Endothelial cell of umbilical vein (primary cell): ENCODE measurements at regions not wholly inside any gene's neighbourhood (a gene's known extent, or its start where the extent isn't known, plus 50 kb on each side); places are given as distances from the start of the nearest gene placed in this dataset.

ENCODE experiments used
- EZH2 ChIP-seq: IDR thresholded peaks from 2 replicates; pipeline ENCODE4 v1.6.1; 2012; ENCODE audit warnings: borderline replicate concordance, low read depth, mild to moderate bottlenecking, moderate library complexity, low read length, inconsistent platforms; ENCODE audit not compliant: severe bottlenecking
- FOS ChIP-seq: IDR thresholded peaks from 2 replicates; pipeline ENCODE4 v1.6.1; 2011; ENCODE audit warnings: mild to moderate bottlenecking, low read length, moderate library complexity, borderline replicate concordance; ENCODE audit not compliant: insufficient read depth
- GATA2 ChIP-seq: IDR thresholded peaks from 2 replicates; pipeline ENCODE4 v1.7.0; 2011; ENCODE audit warnings: low read depth, mild to moderate bottlenecking, moderate library complexity, mixed read lengths, low read length; ENCODE audit not compliant: insufficient read length, insufficient read depth
- MAX ChIP-seq: IDR thresholded peaks from 2 replicates; pipeline ENCODE4 v1.6.1; 2011; ENCODE audit not compliant: insufficient read depth, insufficient read length
- MYC ChIP-seq: IDR thresholded peaks from one replicate; pipeline ENCODE4 v1.6.1; 2011; ENCODE audit warnings: mild to moderate bottlenecking, low read depth, low read length
- POLR2A ChIP-seq: IDR thresholded peaks from 2 replicates; pipeline ENCODE4 v1.6.1; 2012; ENCODE audit warnings: low read depth, mild to moderate bottlenecking, control low read depth, low read length
- POLR2AphosphoS5 ChIP-seq: IDR thresholded peaks from 2 replicates; pipeline ENCODE4 v1.6.1; 2012; ENCODE audit warnings: low read depth, mild to moderate bottlenecking, control low read depth, low read length, moderate library complexity; ENCODE audit not compliant: insufficient read depth
- TF ChIP-seq, protein P1 (sequence below), 2 donors: IDR thresholded peaks; 1 replicate in 1 of 2; 2 replicates in 1 of 2; pipeline ENCODE4 v1.5.1; 2011; ENCODE audit warnings: low read length in 2 of 2, mild to moderate bottlenecking in 2 of 2, moderate library complexity in 2 of 2, control low read depth in 1 of 2, inconsistent platforms in 1 of 2, low read depth in 1 of 2; ENCODE audit not compliant: insufficient read depth in 1 of 2; ENCODE audit errors: extremely low read depth in 1 of 2

GRCh38 chr1:70915258-70916033, 132.2 kb downstream of the PTGER3 start:
- TF ChIP-seq, protein P1, sequence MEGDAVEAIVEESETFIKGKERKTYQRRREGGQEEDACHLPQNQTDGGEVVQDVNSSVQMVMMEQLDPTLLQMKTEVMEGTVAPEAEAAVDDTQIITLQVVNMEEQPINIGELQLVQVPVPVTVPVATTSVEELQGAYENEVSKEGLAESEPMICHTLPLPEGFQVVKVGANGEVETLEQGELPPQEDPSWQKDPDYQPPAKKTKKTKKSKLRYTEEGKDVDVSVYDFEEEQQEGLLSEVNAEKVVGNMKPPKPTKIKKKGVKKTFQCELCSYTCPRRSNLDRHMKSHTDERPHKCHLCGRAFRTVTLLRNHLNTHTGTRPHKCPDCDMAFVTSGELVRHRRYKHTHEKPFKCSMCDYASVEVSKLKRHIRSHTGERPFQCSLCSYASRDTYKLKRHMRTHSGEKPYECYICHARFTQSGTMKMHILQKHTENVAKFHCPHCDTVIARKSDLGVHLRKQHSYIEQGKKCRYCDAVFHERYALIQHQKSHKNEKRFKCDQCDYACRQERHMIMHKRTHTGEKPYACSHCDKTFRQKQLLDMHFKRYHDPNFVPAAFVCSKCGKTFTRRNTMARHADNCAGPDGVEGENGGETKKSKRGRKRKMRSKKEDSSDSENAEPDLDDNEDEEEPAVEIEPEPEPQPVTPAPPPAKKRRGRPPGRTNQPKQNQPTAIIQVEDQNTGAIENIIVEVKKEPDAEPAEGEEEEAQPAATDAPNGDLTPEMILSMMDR (IDR thresholded peaks at IDR 0.05; ENCODE audit: extremely low read depth in 1 of 2, insufficient read depth in 1 of 2, low read depth in 1 of 2, low read length in 2 of 2) = no peak
- no peak for TF ChIP-seq POLR2AphosphoS5
- no peak for TF ChIP-seq POLR2A
- TF ChIP-seq FOS = no peak
- no peak for TF ChIP-seq MAX
- TF ChIP-seq EZH2 = no peak
- no peak for TF ChIP-seq GATA2
- TF ChIP-seq MYC = no peak
